ENCODE measurements at regions not wholly inside any gene's neighbourhood (a gene's known extent, or its start where the extent isn't known, plus 50 kb on each side); places are given as distances from the start of the nearest gene placed in this dataset.

- Histone ChIP-seq H3K9me2 (ENCODE audit: low read depth, low read length) (no peaks in the 10 kb centered on the region), H3K4me3 (ENCODE audit: low read depth, low read length, poor library complexity, severe bottlenecking) (no peak overlapping the region), H2AFZ (ENCODE audit: low read length) (no peak overlapping the region), H3K9me3 (ENCODE audit: low read length) (no peaks in the 10 kb centered on the region), H3K4me1 (ENCODE audit: insufficient read depth, low read length, severe bottlenecking) (no peaks in the 10 kb centered on the region), H3K27me3 (ENCODE audit: insufficient read depth, low read length) (no peaks in the 10 kb centered on the region), H3K4me2 (ENCODE audit: low read length) (no peak overlapping the region), H3K79me2 (ENCODE audit: insufficient read depth, low read length) (no peaks in the 10 kb centered on the region), H3K9ac (ENCODE audit: low read length) (no peak overlapping the region), H4K20me1 (ENCODE audit: insufficient read depth, low read length) (no peaks in the 10 kb centered on the region), H3K27ac (ENCODE audit: low read depth, low read length, poor library complexity, severe bottlenecking) (no peak overlapping the region), H3K36me3 (ENCODE audit: insufficient read depth, low read length) (no peaks in the 10 kb centered on the region), H3F3A (ENCODE audit: insufficient read depth, low read length) (no peaks in the 10 kb centered on the region)
- TF ChIP-seq, protein P1, sequence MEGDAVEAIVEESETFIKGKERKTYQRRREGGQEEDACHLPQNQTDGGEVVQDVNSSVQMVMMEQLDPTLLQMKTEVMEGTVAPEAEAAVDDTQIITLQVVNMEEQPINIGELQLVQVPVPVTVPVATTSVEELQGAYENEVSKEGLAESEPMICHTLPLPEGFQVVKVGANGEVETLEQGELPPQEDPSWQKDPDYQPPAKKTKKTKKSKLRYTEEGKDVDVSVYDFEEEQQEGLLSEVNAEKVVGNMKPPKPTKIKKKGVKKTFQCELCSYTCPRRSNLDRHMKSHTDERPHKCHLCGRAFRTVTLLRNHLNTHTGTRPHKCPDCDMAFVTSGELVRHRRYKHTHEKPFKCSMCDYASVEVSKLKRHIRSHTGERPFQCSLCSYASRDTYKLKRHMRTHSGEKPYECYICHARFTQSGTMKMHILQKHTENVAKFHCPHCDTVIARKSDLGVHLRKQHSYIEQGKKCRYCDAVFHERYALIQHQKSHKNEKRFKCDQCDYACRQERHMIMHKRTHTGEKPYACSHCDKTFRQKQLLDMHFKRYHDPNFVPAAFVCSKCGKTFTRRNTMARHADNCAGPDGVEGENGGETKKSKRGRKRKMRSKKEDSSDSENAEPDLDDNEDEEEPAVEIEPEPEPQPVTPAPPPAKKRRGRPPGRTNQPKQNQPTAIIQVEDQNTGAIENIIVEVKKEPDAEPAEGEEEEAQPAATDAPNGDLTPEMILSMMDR (IDR thresholded peaks at IDR 0.05; ENCODE audit: low read length) = no peak
- TF ChIP-seq EZH2 (IDR thresholded peaks at IDR 0.05; ENCODE audit: borderline replicate concordance, low read length) = no peak
Observed at GRCh38 chr11:96885405-96885804, 495.6 kb downstream of the JRKL start.

DNA sequence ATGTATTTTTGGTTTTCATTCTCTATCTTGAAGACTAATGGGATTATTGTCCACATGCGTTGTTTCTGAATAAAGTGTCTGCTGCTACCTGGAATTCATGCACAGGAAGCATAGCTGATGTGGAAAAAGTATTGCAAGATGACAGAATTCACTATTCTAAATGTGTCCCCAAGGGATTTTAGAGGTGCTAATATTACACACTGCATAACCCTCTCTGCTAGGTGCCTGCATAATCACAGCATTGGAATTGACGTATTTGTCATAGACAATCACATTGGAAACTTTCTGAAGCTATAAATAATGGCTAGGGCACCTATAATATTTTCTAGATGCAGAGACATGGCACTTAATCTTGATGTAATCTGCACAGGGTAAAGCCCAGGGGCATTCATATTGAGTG is 496.1 kb downstream of the JRKL start:
- no peaks in the 10 kb centered on the region for H3K9me2 ChIP-seq (ENCODE audit: low read depth, low read length)
- no peaks in the 10 kb centered on the region for H4K20me1 ChIP-seq (ENCODE audit: insufficient read depth, low read length)
- H2AFZ ChIP-seq (ENCODE audit: low read length) = no peak overlapping the region
- H3K36me3 ChIP-seq (ENCODE audit: insufficient read depth, low read length) = no peaks in the 10 kb centered on the region
- H3K9ac ChIP-seq (ENCODE audit: low read length) = no peak overlapping the region
- no peaks in the 10 kb centered on the region for H3F3A ChIP-seq (ENCODE audit: insufficient read depth, low read length)
- no peaks in the 10 kb centered on the region for H3K9me3 ChIP-seq (ENCODE audit: low read length)
- no peaks in the 10 kb centered on the region for H3K27me3 ChIP-seq (ENCODE audit: insufficient read depth, low read length)
- H3K79me2 ChIP-seq (ENCODE audit: insufficient read depth, low read length) = no peaks in the 10 kb centered on the region
- H3K4me1 ChIP-seq (ENCODE audit: insufficient read depth, low read length, severe bottlenecking) = no peaks in the 10 kb centered on the region
- no peak overlapping the region for H3K4me2 ChIP-seq (ENCODE audit: low read length)
- H3K4me3 ChIP-seq (ENCODE audit: low read depth, low read length, poor library complexity, severe bottlenecking) = no peak overlapping the region
- no peak overlapping the region for H3K27ac ChIP-seq (ENCODE audit: low read depth, low read length, poor library complexity, severe bottlenecking)
- TF ChIP-seq, protein P1 (IDR thresholded peaks at IDR 0.05; ENCODE audit: low read length) = no peak
- no peak for TF ChIP-seq EZH2 (IDR thresholded peaks at IDR 0.05; ENCODE audit: borderline replicate concordance, low read length)

GRCh38 chr11:96893988-96894387 is 504.2 kb downstream of the JRKL start:
- no peaks in the 10 kb centered on the region for H4K20me1 ChIP-seq (ENCODE audit: insufficient read depth, low read length)
- no peaks in the 10 kb centered on the region for H3K4me1 ChIP-seq (ENCODE audit: insufficient read depth, low read length, severe bottlenecking)
- TF ChIP-seq, protein P1 (IDR thresholded peaks at IDR 0.05; ENCODE audit: low read length) = no peak
- no peak for TF ChIP-seq EZH2 (IDR thresholded peaks at IDR 0.05; ENCODE audit: borderline replicate concordance, low read length)
- no peak overlapping the region for H3K4me3 ChIP-seq (ENCODE audit: low read depth, low read length, poor library complexity, severe bottlenecking)
- H3K27ac ChIP-seq (ENCODE audit: low read depth, low read length, poor library complexity, severe bottlenecking) = no peak overlapping the region
- H3K79me2 ChIP-seq (ENCODE audit: insufficient read depth, low read length) = no peaks in the 10 kb centered on the region
- no peaks in the 10 kb centered on the region for H3K9me2 ChIP-seq (ENCODE audit: low read depth, low read length)
- no peak overlapping the region for H3K4me2 ChIP-seq (ENCODE audit: low read length)
- no peaks in the 10 kb centered on the region for H3K36me3 ChIP-seq (ENCODE audit: insufficient read depth, low read length)
- H3K27me3 ChIP-seq (ENCODE audit: insufficient read depth, low read length) = no peaks in the 10 kb centered on the region
- H2AFZ ChIP-seq (ENCODE audit: low read length) = no peak overlapping the region
- H3F3A ChIP-seq (ENCODE audit: insufficient read depth, low read length) = no peaks in the 10 kb centered on the region
- H3K9me3 ChIP-seq (ENCODE audit: low read length) = no peaks in the 10 kb centered on the region
- H3K9ac ChIP-seq (ENCODE audit: low read length) = no peak overlapping the region
